ENCODE measurements at regions not wholly inside any gene's neighbourhood (a gene's known extent, or its start where the extent isn't known, plus 50 kb on each side); places are given as distances from the start of the nearest gene placed in this dataset.

- no peak for DNase-seq (ENCODE audit: low spot score)
- intact Hi-C loops (cut with DNase I) = no loop called here
Measured at GRCh38 chr6:78551361-78551760, 316.0 kb upstream of the IRAK1BP1 start.

GRCh38 chr6:78552435-78552834 lies 314.9 kb upstream of the IRAK1BP1 start:
- intact Hi-C loops (cut with DNase I) = no loop called here
- no peak for DNase-seq (ENCODE audit: low spot score)

- intact Hi-C loops (cut with DNase I) = no loop called here
- DNase-seq (ENCODE audit: low spot score) = no peak
Measured at GRCh38 chr6:78554341-78554740, 313.0 kb upstream of the IRAK1BP1 start.

GRCh38 chr6:78559056-78559455 lies 308.3 kb upstream of the IRAK1BP1 start:
- DNase-seq (ENCODE audit: low spot score) = no peak
- intact Hi-C loops (cut with DNase I) = no loop called here

GRCh38 chr6:78561015-78561414 lies 306.3 kb upstream of the IRAK1BP1 start:
- DNase-seq (ENCODE audit: low spot score) = no peak
- intact Hi-C loops (cut with DNase I) = no loop called here

GRCh38 chr6:78565997-78566396 lies 301.4 kb upstream of the IRAK1BP1 start:
- intact Hi-C loops (cut with DNase I) = no loop called here
- no peak for DNase-seq (ENCODE audit: low spot score)

- no peak for DNase-seq (ENCODE audit: low spot score)
- intact Hi-C loops (cut with DNase I) = no loop called here
Measured at GRCh38 chr6:78570044-78570443, 297.3 kb upstream of the IRAK1BP1 start.

- no peak for DNase-seq (ENCODE audit: low spot score)
- intact Hi-C loops (cut with DNase I) = no loop called here
Measured at GRCh38 chr6:78577585-78577984, 289.8 kb upstream of the IRAK1BP1 start.

- intact Hi-C loops (cut with DNase I) = no loop called here
Measured at GRCh38 chr6:78578430-78578829, 288.9 kb upstream of the IRAK1BP1 start.

GRCh38 chr6:78580923-78581322 lies 286.4 kb upstream of the IRAK1BP1 start:
- DNase-seq (ENCODE audit: low spot score) = no peak
- intact Hi-C loops (cut with DNase I) = no loop called here

More at GRCh38 chr6:78578430-78578829, 288.9 kb upstream of the IRAK1BP1 start:
- no peak for DNase-seq (ENCODE audit: low spot score)

GRCh38 chr6:78583079-78583478 lies 284.3 kb upstream of the IRAK1BP1 start:
- DNase-seq (ENCODE audit: low spot score) = no peak
- intact Hi-C loops (cut with DNase I) = no loop called here

GRCh38 chr6:78589436-78589835 lies 277.9 kb upstream of the IRAK1BP1 start:
- DNase-seq (ENCODE audit: low spot score) = no peak
- intact Hi-C loops (cut with DNase I) = no loop called here

GRCh38 chr6:78593898-78594667 lies 273.3 kb upstream of the IRAK1BP1 start:
- intact Hi-C loops (cut with DNase I) = no loop called here
- no peak for DNase-seq (ENCODE audit: low spot score)

GRCh38 chr6:78594668-78595066 lies 272.7 kb upstream of the IRAK1BP1 start:
- no peak for DNase-seq (ENCODE audit: low spot score)
- intact Hi-C loops (cut with DNase I) = no loop called here

GRCh38 chr6:78597966-78598365 lies 269.4 kb upstream of the IRAK1BP1 start:
- intact Hi-C loops (cut with DNase I) = no loop called here

GRCh38 chr6:78598966-78599365 lies 268.4 kb upstream of the IRAK1BP1 start:
- intact Hi-C loops (cut with DNase I) = no loop called here

More at GRCh38 chr6:78597966-78598365, 269.4 kb upstream of the IRAK1BP1 start:
- no peak for DNase-seq (ENCODE audit: low spot score)

GRCh38 chr6:78599526-78599925 lies 267.8 kb upstream of the IRAK1BP1 start:
- intact Hi-C loops (cut with DNase I) = no loop called here

More at GRCh38 chr6:78598966-78599365, 268.4 kb upstream of the IRAK1BP1 start:
- DNase-seq (ENCODE audit: low spot score) = no peak

GRCh38 chr6:78605909-78606446 lies 261.4 kb upstream of the IRAK1BP1 start:
- intact Hi-C loops (cut with DNase I) = no loop called here
- DNase-seq (ENCODE audit: low spot score) = no peak

More at GRCh38 chr6:78599526-78599925, 267.8 kb upstream of the IRAK1BP1 start:
- no peak for DNase-seq (ENCODE audit: low spot score)

GRCh38 chr6:78607189-78607588 lies 260.2 kb upstream of the IRAK1BP1 start:
- DNase-seq (ENCODE audit: low spot score) = no peak
- intact Hi-C loops (cut with DNase I) = no loop called here

- DNase-seq (ENCODE audit: low spot score) = no peak
- intact Hi-C loops (cut with DNase I) = loop anchor here in 1 of 2 donors (10.0 kb wide), 1 partner anchor 1514 kb away; no protein-coding TSS in a partner anchor
Measured at GRCh38 chr6:78611102-78611620, 256.2 kb upstream of the IRAK1BP1 start.
